Neural crest cell (in vitro differentiated cells): ENCODE measurements at regions not wholly inside any gene's neighbourhood (a gene's known extent, or its start where the extent isn't known, plus 50 kb on each side); places are given as distances from the start of the nearest gene placed in this dataset.

Experiments
- DNase-seq: peaks from one replicate; pipeline ENCODE4 v3.0.0; 2021; ENCODE audit warnings: low read depth, mixed read lengths, low spot score
- H3K27ac Mint-ChIP-seq: one replicate; pipeline ENCODE4 v1.8.0; 2021; ENCODE audit warnings: mild to moderate bottlenecking, mixed read lengths; ENCODE audit not compliant: unreplicated experiment
- H3K27me3 Mint-ChIP-seq: 2 replicates; pipeline ENCODE4 v1.8.0; 2021; ENCODE audit warnings: low read depth, mild to moderate bottlenecking, mixed read lengths
- H3K36me3 Mint-ChIP-seq: 2 replicates; pipeline ENCODE4 v1.8.0; 2021; ENCODE audit warnings: low read depth, mild to moderate bottlenecking, mixed read lengths
- H3K4me1 Mint-ChIP-seq: 2 replicates; pipeline ENCODE4 v1.8.0; 2021; ENCODE audit warnings: mixed read lengths
- H3K4me3 Mint-ChIP-seq: one replicate; pipeline ENCODE4 v1.8.0; 2021; ENCODE audit warnings: mild to moderate bottlenecking, mixed read lengths
- H3K9me3 Mint-ChIP-seq: 2 replicates; pipeline ENCODE4 v1.8.0; 2021; ENCODE audit warnings: mixed read lengths
- TF ChIP-seq, protein P1 (sequence below): fragments of 200-600 bp; sonication (generic); conservative IDR thresholded peaks from 2 replicates; pipeline ENCODE4 v1.5.0; 2021; ENCODE audit warnings: antibody characterized with exemption, mild to moderate bottlenecking

DNA sequence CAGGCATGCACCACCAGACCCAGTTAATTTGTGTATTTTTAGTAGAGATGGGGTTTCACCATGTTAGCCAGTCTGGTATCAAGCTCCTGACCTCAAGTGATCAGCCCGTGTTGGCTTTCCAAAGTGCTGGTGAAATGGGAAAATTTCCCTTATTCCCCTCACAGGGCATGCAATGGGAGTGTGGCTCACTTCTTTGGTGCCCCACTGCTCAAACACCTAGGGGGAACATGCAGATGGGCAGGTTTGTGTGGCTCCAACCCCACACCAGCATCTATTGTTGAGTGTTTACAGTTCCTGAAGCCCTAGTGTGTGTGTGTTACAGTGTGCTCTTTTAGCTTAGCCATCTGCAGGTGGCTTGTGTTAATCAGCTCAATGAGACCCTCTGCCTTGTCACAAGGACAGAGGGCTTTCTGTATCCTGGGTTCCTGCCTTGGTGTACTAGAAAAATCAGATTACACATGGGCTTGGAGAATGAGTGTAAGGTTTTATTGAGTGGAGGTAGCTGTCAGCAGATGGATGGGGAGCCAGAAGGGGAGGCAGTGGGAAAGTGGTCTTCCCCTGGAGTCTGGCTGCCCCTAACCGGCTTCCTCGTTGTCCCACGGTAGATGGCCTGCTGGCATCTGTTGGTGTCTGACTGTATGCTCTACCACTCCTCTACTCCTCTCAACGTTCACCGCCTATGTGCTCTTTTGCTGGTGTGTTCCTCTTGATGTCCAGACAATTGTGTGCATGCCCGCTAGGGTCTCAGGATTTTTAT lies 248.1 kb upstream of the CBLB start:
- peak overlapping the region; percentile 6 for H3K27ac Mint-ChIP-seq

DNA sequence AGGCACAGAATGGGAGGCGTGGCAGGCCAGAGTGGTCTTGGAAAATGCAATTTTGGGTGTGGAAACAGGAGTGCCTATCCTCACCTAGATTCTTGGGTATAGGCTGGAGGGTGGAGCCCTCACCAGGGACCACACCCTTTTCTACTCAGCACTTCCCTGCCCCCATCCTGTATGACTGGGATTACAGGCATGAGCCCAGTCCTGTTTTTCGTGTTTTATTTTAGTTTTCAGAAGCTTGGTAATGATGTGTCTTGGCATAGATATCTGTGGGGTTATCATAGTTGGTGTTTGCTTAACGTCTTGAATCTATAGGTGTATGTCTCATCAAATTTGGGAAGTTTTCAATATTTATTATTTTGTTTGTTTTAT lies 248.7 kb upstream of the CBLB start:
- Mint-ChIP-seq H3K4me3 (no peak overlapping the region), H3K36me3 (no peaks in the 10 kb centered on the region), H3K4me1 (peaks cover 12% of the 10 kb centered on the region), H3K9me3 (no peaks in the 10 kb centered on the region), H3K27ac (no peak overlapping the region), H3K27me3 (no peaks in the 10 kb centered on the region)
- TF ChIP-seq, protein P1, sequence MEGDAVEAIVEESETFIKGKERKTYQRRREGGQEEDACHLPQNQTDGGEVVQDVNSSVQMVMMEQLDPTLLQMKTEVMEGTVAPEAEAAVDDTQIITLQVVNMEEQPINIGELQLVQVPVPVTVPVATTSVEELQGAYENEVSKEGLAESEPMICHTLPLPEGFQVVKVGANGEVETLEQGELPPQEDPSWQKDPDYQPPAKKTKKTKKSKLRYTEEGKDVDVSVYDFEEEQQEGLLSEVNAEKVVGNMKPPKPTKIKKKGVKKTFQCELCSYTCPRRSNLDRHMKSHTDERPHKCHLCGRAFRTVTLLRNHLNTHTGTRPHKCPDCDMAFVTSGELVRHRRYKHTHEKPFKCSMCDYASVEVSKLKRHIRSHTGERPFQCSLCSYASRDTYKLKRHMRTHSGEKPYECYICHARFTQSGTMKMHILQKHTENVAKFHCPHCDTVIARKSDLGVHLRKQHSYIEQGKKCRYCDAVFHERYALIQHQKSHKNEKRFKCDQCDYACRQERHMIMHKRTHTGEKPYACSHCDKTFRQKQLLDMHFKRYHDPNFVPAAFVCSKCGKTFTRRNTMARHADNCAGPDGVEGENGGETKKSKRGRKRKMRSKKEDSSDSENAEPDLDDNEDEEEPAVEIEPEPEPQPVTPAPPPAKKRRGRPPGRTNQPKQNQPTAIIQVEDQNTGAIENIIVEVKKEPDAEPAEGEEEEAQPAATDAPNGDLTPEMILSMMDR: no peak
- DNase-seq: no peak

More for the DNA sequence above, 248.1 kb upstream of the CBLB start:
- Mint-ChIP-seq H3K27me3 (no peaks in the 10 kb centered on the region), H3K4me1 (peaks cover 12% of the 10 kb centered on the region), H3K9me3 (no peaks in the 10 kb centered on the region), H3K4me3 (no peak overlapping the region), H3K36me3 (no peaks in the 10 kb centered on the region)
- TF ChIP-seq, protein P1: no peak
- no peak for DNase-seq

DNA sequence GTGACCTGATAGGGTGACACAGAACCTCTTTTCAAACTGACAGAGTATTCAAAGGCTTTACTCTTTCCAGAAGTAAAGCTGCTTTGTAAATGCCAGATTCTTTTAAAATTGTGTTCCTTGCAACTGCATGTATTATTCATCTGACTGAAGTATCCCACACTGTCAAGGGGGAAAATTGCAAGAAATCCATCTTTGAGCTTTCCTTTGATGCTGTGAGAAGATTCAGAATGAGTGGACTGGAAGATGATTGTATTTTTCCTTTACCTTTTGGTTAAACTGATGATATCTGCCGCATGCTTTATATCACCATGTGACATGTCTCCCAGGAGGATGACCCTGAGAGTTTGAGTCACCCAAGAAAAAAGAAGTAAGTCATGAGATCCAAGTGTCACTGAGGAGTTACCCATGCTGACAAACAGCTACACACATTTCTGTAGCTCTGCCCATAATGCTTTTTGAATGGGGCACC lies 250.8 kb upstream of the CBLB start:
- no peaks in the 10 kb centered on the region for H3K9me3 Mint-ChIP-seq
- H3K27ac Mint-ChIP-seq: no peak overlapping the region
- H3K27me3 Mint-ChIP-seq: no peaks in the 10 kb centered on the region
- H3K4me1 Mint-ChIP-seq: peaks cover 12% of the 10 kb centered on the region
- H3K36me3 Mint-ChIP-seq: no peaks in the 10 kb centered on the region
- TF ChIP-seq, protein P1: no peak
- DNase-seq: no peak
- no peak overlapping the region for H3K4me3 Mint-ChIP-seq

DNA sequence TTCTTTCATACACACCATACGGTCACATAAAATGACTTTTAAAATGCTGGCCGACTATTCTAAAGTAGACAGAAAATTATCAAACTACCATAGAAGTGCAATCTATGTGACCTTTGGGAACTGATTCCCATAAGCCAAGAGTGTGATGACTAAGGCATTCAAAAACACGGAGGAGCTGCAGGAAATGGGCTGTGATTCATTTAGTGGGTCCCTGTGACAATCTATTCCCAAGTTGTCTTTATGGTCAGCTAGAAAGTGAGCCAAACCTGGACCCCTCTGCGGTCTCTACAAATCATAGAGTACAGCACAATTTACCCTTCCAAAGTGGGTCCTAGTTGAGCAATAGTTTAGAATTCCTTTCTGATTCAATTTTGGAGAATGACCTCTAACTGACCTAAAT lies 251.5 kb upstream of the CBLB start:
- H3K9me3 Mint-ChIP-seq: no peaks in the 10 kb centered on the region
- no peaks in the 10 kb centered on the region for H3K27me3 Mint-ChIP-seq
- no peak overlapping the region for H3K27ac Mint-ChIP-seq
- no peak for DNase-seq
- TF ChIP-seq, protein P1: no peak
- peaks cover 12% of the 10 kb centered on the region for H3K4me1 Mint-ChIP-seq
- no peak overlapping the region for H3K4me3 Mint-ChIP-seq
- no peaks in the 10 kb centered on the region for H3K36me3 Mint-ChIP-seq

GRCh38 chr3:106121491-106122289 lies 252.9 kb upstream of the CBLB start:
- Mint-ChIP-seq H3K4me3 (no peak overlapping the region), H3K27me3 (no peaks in the 10 kb centered on the region), H3K4me1 (peaks cover 12% of the 10 kb centered on the region), H3K27ac (no peak overlapping the region), H3K9me3 (no peaks in the 10 kb centered on the region), H3K36me3 (no peaks in the 10 kb centered on the region)
- TF ChIP-seq, protein P1: no peak
- no peak for DNase-seq
